ENCODE measurements at regions not wholly inside any gene's neighbourhood (a gene's known extent, or its start where the extent isn't known, plus 50 kb on each side); places are given as distances from the start of the nearest gene placed in this dataset.

- TF ChIP-seq ZNF462 (CRISPR knock-in tag; IDR thresholded peaks at IDR 0.05) (no peak), STAT1 (IDR thresholded peaks at IDR 0.05; ENCODE audit: unreplicated experiment) (no peak), CREB1 (CRISPR knock-in tag; IDR thresholded peaks at IDR 0.05; ENCODE audit: low read depth) (no peak), JUNB (IDR thresholded peaks at IDR 0.05; ENCODE audit: unreplicated experiment) (no peak)
- TF ChIP-seq, protein P1, sequence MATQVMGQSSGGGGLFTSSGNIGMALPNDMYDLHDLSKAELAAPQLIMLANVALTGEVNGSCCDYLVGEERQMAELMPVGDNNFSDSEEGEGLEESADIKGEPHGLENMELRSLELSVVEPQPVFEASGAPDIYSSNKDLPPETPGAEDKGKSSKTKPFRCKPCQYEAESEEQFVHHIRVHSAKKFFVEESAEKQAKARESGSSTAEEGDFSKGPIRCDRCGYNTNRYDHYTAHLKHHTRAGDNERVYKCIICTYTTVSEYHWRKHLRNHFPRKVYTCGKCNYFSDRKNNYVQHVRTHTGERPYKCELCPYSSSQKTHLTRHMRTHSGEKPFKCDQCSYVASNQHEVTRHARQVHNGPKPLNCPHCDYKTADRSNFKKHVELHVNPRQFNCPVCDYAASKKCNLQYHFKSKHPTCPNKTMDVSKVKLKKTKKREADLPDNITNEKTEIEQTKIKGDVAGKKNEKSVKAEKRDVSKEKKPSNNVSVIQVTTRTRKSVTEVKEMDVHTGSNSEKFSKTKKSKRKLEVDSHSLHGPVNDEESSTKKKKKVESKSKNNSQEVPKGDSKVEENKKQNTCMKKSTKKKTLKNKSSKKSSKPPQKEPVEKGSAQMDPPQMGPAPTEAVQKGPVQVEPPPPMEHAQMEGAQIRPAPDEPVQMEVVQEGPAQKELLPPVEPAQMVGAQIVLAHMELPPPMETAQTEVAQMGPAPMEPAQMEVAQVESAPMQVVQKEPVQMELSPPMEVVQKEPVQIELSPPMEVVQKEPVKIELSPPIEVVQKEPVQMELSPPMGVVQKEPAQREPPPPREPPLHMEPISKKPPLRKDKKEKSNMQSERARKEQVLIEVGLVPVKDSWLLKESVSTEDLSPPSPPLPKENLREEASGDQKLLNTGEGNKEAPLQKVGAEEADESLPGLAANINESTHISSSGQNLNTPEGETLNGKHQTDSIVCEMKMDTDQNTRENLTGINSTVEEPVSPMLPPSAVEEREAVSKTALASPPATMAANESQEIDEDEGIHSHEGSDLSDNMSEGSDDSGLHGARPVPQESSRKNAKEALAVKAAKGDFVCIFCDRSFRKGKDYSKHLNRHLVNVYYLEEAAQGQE (IDR thresholded peaks at IDR 0.05; ENCODE audit: unreplicated experiment), result no peak
- TF ChIP-seq, protein P2, sequence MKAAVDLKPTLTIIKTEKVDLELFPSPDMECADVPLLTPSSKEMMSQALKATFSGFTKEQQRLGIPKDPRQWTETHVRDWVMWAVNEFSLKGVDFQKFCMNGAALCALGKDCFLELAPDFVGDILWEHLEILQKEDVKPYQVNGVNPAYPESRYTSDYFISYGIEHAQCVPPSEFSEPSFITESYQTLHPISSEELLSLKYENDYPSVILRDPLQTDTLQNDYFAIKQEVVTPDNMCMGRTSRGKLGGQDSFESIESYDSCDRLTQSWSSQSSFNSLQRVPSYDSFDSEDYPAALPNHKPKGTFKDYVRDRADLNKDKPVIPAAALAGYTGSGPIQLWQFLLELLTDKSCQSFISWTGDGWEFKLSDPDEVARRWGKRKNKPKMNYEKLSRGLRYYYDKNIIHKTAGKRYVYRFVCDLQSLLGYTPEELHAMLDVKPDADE (IDR thresholded peaks at IDR 0.05), result no peak
Measured at GRCh38 chr10:42937048-42937447, 139.8 kb upstream of the RET start (continued).
